Loucy (cell line): ENCODE measurements at regions not wholly inside any gene's neighbourhood (a gene's known extent, or its start where the extent isn't known, plus 50 kb on each side); places are given as distances from the start of the nearest gene placed in this dataset.

ENCODE experiments used
- CTCF ChIP-seq: fragments of 200-600 bp; sonication (generic); conservative IDR thresholded peaks from 2 replicates; pipeline ENCODE4 v1.5.1; 2014; ENCODE audit warnings: mild to moderate bottlenecking, antibody characterized with exemption, low read length
- EZH2phosphoT487 ChIP-seq: fragments of 200-600 bp; IDR thresholded peaks from 2 replicates; pipeline ENCODE4 v1.6.1; 2018; ENCODE audit warnings: antibody characterized with exemption, mild to moderate bottlenecking, moderate library complexity, borderline replicate concordance

DNA sequence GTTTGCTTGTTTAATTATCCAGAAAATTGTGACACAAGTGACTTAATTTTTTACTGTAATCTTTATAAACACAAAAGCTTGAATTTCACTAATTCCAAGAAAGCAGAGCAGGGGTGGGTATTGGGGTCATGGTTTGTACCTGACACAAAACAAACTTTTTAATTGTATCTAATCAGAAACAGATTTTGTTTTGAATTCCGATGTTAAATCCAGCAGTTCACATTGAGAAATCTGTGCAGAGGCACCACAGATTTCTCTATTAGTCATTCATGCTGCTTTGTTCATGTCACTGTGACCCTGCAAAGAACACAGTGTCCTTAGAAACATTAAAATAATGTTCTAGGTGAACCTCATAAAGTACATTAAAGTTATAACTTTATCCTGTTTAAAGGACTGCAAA is 443.4 kb downstream of the NYAP2 start:
- TF ChIP-seq CTCF (no peak), EZH2phosphoT487 (no peak)
